Parathyroid adenoma (tissue), 2 donors: ENCODE measurements at regions not wholly inside any gene's neighbourhood (a gene's known extent, or its start where the extent isn't known, plus 50 kb on each side); places are given as distances from the start of the nearest gene placed in this dataset.

Experiments
- H2AFZ ChIP-seq: fragments of 300-600 bp; sonication (generic); one replicate; pipeline ENCODE4 v1.7.0; 2017; ENCODE audit warnings: antibody characterized with exemption, mild to moderate bottlenecking
- H3K27ac ChIP-seq: fragments of 300-600 bp; sonication (generic); one replicate; pipeline ENCODE4 v1.7.0; 2017
- H3K27me3 ChIP-seq: fragments of 300-600 bp; sonication (generic); one replicate; pipeline ENCODE4 v1.7.0; 2017; ENCODE audit warnings: low read length; ENCODE audit not compliant: control insufficient read depth, insufficient read depth
- H3K36me3 ChIP-seq: fragments of 300-600 bp; sonication (generic); one replicate; pipeline ENCODE4 v1.7.0; 2017; ENCODE audit warnings: low read length; ENCODE audit not compliant: control insufficient read depth, insufficient read depth
- H3K4me1 ChIP-seq: fragments of 300-600 bp; sonication (generic); one replicate; pipeline ENCODE4 v1.7.0; 2017; ENCODE audit warnings: control low read depth
- H3K4me2 ChIP-seq: fragments of 300-600 bp; sonication (generic); one replicate; pipeline ENCODE4 v1.7.0; 2017; ENCODE audit warnings: low read length
- H3K4me3 ChIP-seq: fragments of 300-600 bp; sonication (generic); one replicate; pipeline ENCODE4 v1.7.0; 2017; ENCODE audit warnings: low read depth, low read length
- H3K79me2 ChIP-seq: fragments of 300-600 bp; sonication (generic); one replicate; pipeline ENCODE4 v1.7.0; 2017; ENCODE audit warnings: control low read depth
- H3K9ac ChIP-seq: fragments of 300-600 bp; sonication (generic); one replicate; pipeline ENCODE4 v1.7.0; 2017; ENCODE audit warnings: mild to moderate bottlenecking
- H3K9me3 ChIP-seq: fragments of 300-600 bp; sonication (generic); one replicate; pipeline ENCODE4 v1.7.0; 2017; ENCODE audit warnings: low read length; ENCODE audit not compliant: control insufficient read depth
- CTCF ChIP-seq: fragments of 300-600 bp; sonication (generic); IDR thresholded peaks from one replicate; pipeline ENCODE4 v1.7.0; 2017; ENCODE audit warnings: antibody characterized with exemption, mild to moderate bottlenecking
- donor health status: primary hyperparathyroidism.

- TF ChIP-seq CTCF: no peak
- Histone ChIP-seq H3K9me3 (no peaks in the 10 kb centered on the region), H3K79me2 (no peaks in the 10 kb centered on the region), H3K27me3 (no peaks in the 10 kb centered on the region), H3K4me3 (no peak overlapping the region), H3K36me3 (no peaks in the 10 kb centered on the region), H2AFZ (no peak overlapping the region), H3K9ac (no peak overlapping the region), H3K27ac (no peak overlapping the region), H3K4me2 (no peak overlapping the region), H3K4me1 (no peaks in the 10 kb centered on the region)
Observed at GRCh38 chr3:70800951-70801350, 488.5 kb upstream of the MDFIC2 start.

GRCh38 chr3:70789878-70790277 lies 477.4 kb upstream of the MDFIC2 start:
- no peak for TF ChIP-seq CTCF
- H3K79me2 ChIP-seq: no peaks in the 10 kb centered on the region
- no peak overlapping the region for H3K27ac ChIP-seq
- H3K4me1 ChIP-seq: no peaks in the 10 kb centered on the region
- H3K9ac ChIP-seq: no peak overlapping the region
- no peak overlapping the region for H3K4me3 ChIP-seq
- no peaks in the 10 kb centered on the region for H3K9me3 ChIP-seq
- no peak overlapping the region for H3K4me2 ChIP-seq
- H2AFZ ChIP-seq: no peak overlapping the region
- H3K27me3 ChIP-seq: no peaks in the 10 kb centered on the region
- H3K36me3 ChIP-seq: no peaks in the 10 kb centered on the region

- Histone ChIP-seq H3K4me1 (no peaks in the 10 kb centered on the region), H3K27me3 (no peaks in the 10 kb centered on the region), H3K27ac (no peak overlapping the region), H3K9ac (no peak overlapping the region), H3K4me3 (no peak overlapping the region), H2AFZ (no peak overlapping the region), H3K79me2 (no peaks in the 10 kb centered on the region), H3K9me3 (no peaks in the 10 kb centered on the region), H3K36me3 (no peaks in the 10 kb centered on the region), H3K4me2 (no peak overlapping the region)
- no peak for TF ChIP-seq CTCF
Observed at GRCh38 chr3:70780790-70781189, 468.4 kb upstream of the MDFIC2 start.

- no peaks in the 10 kb centered on the region for H3K79me2 ChIP-seq
- no peaks in the 10 kb centered on the region for H3K36me3 ChIP-seq
- no peak overlapping the region for H3K4me3 ChIP-seq
- no peak overlapping the region for H3K4me2 ChIP-seq
- H3K27ac ChIP-seq: no peak overlapping the region
- no peak overlapping the region for H3K9ac ChIP-seq
- H3K4me1 ChIP-seq: no peaks in the 10 kb centered on the region
- TF ChIP-seq CTCF: no peak
- no peaks in the 10 kb centered on the region for H3K9me3 ChIP-seq
- H2AFZ ChIP-seq: no peak overlapping the region
- no peaks in the 10 kb centered on the region for H3K27me3 ChIP-seq
Observed at GRCh38 chr3:70779296-70779695, 466.9 kb upstream of the MDFIC2 start.

GRCh38 chr3:70776081-70776480 lies 463.6 kb upstream of the MDFIC2 start:
- no peak overlapping the region for H3K4me2 ChIP-seq
- H3K4me1 ChIP-seq: no peaks in the 10 kb centered on the region
- H3K79me2 ChIP-seq: no peaks in the 10 kb centered on the region
- no peak overlapping the region for H3K27ac ChIP-seq
- no peak for TF ChIP-seq CTCF
- H3K9ac ChIP-seq: no peak overlapping the region
- H3K27me3 ChIP-seq: no peaks in the 10 kb centered on the region
- no peaks in the 10 kb centered on the region for H3K36me3 ChIP-seq
- H3K9me3 ChIP-seq: no peaks in the 10 kb centered on the region
- no peak overlapping the region for H3K4me3 ChIP-seq
- no peak overlapping the region for H2AFZ ChIP-seq
